LHCN-M2 (cell line): ENCODE measurements at regions not wholly inside any gene's neighbourhood (a gene's known extent, or its start where the extent isn't known, plus 50 kb on each side); places are given as distances from the start of the nearest gene placed in this dataset.
"Not testable (repeated sequence)": the region's sequence is repeated elsewhere in the genome, so short reads cannot be mapped to it uniquely, and the experiment has no call there.

ENCODE experiments used
- DNase-seq: peaks from one replicate; pipeline ENCODE4 v3.0.0-alpha.2; 2012; ENCODE audit warnings: low read depth

DNA sequence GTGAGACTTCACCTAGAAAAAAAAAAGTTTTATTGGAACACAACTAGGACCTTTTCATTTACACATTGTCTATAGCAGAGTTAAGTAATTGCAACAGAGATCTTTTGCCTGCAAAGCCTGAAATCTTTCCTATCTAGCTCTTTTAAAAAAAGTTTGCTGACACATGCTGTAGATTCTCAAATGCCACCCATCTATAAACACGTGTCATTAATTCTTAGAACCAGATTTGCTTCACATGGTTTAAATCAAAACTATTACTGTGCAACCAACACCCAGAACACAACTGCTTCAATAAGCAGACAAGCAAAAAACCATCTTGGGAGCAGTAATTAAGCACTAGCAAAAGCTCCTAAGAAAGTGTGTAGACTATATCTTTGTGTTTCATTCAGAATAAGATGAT, 55.0 kb downstream of the OXSM start:
- DNase-seq = no peak

DNA sequence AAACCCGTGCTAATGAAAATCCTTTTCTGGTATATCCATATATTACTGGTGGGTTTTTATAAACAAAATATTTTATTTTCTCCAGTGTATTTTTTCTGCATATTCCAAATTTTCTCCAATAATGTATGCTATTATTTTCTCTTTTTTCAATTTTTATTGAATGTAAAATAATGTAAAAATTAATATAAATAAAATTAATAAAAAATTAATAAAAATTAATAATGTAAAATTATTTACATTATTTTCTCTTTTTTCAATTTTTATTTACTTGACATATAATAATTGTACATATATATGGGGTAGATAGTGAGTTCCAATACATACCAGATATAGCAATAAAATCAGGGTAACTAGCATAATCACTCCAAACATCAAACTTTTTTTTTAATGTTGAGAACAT, 56.4 kb downstream of the OXSM start:
- no peak for DNase-seq

DNA sequence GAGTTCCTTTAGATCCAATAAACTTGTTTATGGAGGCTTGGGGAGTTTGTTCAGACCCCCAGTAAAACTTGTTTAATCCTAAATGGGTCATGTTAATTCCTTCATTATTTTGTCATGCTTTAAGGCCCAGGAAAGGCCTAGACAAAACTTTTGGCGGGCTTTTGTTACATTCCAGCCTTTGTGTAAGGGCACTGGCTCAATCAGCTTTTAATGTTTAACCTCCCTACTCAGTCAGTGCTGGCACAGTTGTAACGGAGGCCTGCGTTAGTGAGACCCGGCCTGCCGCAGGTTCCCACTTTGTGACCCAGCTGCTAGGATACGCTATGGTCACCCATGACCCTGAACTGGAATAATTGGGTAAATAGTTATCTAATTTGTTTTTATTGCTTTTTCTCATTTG, 59.2 kb downstream of the OXSM start:
- DNase-seq = no peak

DNA sequence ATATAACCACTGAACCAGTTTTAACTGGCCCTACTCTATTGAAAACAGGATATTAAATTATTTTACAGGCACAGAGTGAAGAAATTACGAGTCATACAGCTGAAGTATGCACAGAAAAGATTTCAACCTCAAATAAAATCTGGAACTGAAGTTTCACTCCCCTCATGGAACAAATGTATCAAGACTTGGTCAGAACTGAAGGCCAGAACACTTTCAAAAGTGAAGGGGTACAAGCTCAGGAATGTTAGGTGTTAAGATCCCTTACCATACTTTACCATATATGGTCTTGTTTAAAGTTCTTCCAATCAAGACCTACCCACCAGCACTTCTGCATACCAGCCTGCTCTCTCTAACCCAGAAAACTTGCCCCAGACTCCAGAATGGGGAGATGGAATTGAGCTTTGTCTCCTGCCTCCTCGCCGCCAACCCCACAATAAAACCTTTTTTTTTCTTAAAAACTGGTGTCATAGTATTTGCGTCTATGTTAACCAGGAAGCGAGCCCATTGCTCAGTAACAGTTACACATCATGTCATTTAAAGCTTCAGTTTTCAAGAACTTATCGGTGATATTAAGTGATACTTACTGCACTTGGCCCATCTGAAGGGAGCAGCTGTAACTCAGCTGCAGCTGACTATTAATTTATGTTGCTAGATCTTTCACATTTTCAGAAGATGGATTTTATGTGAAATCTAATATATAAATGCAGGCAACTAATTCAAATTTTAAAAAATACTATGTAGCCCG, 59.9 kb downstream of the OXSM start:
- DNase-seq = peak; percentile 67

DNA sequence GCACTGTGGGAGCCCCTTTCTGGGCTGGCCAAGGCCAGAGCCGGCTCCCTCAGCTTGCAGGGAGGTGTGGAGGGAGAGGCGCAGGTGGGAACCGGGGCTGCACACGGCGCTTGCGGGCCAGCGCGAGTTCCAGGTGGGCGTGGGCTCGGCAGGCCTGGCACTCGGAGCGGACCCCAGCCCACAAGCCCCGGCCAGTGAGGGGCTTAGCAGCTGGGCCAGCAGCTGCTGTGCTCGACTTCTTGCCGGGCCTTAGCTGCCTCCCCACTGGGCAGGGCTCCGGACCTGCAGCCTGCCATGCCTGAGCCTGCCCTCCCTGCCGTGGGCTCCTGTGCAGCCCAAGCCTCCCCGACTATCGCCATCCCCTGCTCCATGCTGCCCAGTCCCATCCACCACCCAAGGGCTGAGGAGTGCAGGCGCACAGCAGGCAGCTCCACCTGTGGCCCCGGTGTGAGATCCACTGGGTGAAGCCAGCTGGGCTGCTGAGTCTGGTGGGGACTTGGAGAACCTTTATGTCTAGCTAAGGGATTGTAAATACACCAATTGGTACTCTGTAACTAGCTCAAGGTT, 61.9 kb downstream of the OXSM start:
- not testable (repeated sequence) for DNase-seq

DNA sequence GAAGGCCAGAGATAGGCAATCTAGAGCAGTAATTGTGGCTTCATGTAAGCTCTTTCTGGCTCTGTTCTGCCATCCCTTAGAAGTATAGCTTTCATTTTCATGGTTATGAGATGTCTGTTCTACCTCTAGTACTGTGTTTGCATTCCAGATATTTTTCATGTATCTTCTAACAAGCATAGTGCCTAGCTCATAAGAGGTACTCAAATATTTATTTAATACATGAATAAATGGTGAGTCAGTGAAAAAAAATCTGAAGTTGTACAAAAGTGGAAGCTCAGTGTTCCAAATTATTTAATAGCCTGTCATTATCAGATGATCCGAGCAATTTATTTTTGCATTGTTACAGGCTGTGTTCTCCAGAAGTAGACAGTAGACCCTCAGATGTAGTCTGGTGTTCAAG, 64.3 kb downstream of the OXSM start:
- DNase-seq = peak; percentile 48

DNA sequence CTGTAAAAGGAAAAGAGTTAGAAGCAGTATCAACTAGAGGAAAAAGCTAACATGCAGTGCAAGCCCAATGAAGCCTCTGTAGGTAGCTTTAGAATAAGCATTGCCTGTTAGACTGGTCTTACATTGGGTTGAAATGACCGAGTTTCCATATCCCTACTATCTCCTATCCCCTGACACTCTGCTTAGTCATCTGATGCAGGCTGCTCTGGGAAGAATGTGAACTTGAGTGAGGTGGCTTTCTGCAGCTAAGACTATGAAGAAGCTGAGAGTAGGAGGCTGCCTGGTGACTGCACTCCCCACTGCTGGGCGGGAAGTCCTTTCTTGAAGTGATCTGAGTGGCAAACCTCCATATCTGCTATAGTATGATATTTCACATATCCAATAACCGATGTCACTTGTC, 64.7 kb downstream of the OXSM start:
- DNase-seq = peak; percentile 78

DNA sequence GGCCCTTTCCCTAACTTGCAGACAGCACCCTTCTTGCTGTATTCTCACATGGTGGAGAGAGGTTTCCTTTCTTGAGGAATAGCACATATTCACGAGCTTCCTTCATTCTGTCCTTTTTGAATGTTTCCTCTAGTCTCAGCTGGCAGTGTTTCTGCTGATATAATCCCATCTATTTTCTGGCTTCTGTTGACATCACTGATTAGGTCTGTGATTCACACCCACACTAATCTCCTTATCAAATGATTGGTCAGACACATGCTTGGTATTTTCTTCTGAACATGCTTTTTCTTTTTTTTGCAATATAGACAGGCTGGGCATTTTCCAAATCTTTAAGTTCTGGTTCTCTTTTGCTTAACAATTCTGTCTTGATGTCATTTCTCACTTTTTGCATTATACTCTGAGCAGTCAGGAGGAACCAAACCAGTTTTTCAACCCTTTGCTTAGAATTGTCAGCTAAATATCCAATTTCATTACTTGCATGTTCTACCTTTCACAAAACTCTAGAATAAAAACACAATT, 65.4 kb downstream of the OXSM start:
- peak; percentile 20 for DNase-seq

DNA sequence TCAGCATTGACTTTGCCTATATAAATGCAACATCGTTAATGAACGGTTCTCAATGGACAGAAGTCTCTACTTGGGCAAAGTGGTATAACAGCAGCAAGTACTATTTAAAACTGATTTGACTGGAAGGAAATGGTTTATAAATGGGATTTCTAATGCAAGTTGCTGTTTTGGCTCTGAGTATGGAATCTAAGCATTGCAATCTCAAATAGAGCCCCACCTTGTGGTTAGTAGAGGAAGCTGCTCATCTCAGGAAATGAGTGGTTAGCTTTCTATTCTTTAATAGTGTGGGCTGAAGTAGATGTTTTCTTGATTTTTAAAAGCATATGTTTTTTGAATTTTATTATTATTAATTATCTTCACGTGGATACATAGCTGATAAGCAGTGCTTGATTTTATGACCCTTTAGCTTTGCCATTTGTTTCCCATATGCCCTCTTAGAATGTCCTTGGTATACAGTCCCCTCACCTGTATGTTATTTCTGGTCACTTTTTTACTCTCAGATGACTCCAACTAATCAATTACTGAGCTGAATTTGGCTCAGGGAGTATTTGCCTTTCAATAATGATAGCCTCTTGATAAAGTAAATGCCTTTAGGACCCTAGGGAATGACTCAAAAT, 67.1 kb downstream of the OXSM start:
- peak; percentile 39 for DNase-seq

DNA sequence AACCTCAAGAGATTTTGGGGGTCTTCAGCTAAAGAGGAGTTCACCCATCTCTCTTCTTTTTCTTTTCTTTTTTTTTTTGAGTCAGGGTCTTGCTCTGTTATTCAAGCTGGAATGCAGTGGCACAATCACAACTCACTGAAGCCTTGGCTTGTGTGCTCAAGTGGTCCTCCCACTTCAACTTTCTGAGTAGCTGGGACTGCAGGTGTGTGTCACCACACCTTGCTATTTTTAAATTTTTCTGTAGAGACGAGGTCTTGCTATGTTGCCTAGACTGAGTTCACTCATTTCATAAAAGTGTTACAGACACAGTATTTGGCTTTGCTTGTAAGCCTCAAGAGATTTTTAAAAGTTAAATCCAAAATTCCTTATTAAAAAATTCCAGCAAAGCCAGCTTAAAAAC, 71.7 kb downstream of the OXSM start:
- no peak for DNase-seq

DNA sequence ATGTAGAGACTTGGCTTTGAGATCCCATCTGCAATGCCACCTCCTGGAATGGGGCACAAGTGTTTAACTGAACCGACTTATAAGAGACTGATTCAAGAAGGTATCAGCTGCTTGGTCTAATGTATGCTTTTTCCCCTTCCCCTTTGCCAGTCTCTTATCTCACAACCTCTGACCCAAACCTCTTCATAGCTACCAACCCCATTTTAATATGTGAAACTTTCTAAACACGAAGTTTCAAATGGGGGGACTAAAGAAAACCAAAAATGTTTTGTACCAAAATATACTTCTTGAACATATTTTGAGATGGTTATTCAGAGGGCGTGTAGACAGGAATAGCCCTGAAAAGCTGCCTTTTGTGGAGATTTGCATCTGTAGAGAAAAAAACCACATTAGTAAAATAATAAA, 73.1 kb downstream of the OXSM start:
- no peak for DNase-seq

DNA sequence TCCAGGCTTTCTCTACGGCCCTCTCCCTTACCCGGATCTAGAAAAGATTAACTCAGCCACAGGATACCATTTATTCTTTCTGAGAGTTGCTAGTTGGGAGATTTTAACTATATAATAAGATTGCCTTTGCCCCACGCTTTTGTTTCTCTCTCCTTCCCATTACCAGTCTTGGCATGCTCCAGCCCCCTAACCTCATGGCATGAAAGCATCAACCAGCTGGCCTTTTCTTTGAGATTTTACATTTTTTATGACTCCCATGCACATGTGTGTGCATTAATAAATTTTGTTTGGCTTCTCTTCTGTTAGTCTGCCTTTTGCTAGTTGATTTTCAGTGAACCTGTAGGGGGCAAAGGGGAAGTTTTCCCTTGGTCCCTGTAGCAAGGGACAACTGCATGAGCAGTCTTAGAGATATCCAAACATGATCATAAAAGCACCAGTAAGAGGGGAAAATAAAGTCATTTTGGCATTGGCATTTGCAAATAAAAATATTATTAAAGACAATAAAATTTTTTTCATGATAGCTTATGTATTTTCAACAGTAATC, 73.6 kb downstream of the OXSM start:
- DNase-seq = no peak

DNA sequence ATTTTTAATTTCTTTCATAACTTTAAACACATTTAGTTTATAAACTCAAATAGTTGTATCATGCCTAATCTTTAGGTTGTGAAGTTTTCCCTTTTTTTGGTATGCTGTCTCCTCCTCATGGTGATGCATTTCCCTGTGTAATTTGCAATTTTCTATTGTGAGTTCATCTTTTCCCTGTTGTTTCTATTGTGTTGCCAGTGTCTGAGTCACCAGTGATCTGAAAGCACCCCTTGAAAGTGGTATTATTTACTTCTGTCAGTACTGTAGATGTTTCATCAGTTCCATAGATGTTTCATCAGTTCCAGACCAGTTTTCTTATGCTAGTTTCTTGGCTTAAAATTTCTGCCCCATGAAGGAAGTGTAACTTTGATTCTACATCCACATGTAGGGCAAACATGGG, 80.6 kb downstream of the OXSM start:
- DNase-seq = peak; percentile 52

DNA sequence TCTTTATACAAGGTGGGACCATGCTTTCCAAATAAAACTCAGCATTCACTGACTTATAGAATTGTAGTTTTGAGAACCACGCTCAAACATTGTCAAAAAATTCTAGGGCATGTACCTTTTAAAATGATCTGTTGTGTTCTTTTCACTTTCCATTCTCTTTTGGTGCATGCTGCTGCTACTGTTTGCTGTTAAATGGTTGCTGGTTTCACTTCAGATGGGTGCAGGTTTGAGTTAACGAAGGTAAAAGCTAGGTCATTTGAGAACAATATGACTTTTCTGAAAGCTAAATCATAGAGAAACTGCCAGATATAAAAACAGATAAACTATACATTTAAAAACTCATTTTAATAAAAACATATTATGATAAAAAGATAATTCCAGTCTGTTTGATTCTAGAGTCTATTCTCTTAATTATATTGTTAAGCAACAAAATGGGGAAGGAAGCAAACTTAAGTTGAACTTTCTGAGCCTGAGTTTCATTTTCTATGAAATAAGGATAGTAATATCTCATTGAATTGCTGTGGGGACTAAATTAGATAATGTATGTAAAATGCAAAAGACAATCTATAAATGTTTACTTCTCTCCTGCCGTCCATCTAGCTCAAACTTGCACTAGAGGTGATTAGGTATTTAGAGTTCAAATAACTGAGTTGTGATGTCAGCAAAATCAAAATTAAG, 82.4 kb downstream of the OXSM start:
- DNase-seq = no peak

DNA sequence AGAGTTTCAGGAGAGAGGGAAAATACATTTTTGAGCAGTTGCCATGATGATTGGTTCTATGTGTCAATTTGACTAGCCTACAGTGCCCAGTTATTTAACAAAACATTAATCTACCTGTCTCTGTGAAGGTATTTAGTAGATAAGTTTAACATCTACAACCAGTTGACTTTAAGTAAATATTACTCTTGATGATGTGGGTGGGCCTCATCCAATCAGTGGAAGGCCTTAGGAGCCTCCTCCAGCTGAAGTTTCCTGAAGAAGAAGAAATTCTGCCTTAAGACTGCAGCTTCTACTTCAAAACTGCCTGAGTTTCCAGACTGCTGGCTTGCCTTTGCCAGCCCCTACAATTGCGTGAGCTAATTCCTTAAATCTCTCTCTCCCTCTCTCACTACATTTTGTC, 93.6 kb downstream of the OXSM start:
- DNase-seq = no peak

DNA sequence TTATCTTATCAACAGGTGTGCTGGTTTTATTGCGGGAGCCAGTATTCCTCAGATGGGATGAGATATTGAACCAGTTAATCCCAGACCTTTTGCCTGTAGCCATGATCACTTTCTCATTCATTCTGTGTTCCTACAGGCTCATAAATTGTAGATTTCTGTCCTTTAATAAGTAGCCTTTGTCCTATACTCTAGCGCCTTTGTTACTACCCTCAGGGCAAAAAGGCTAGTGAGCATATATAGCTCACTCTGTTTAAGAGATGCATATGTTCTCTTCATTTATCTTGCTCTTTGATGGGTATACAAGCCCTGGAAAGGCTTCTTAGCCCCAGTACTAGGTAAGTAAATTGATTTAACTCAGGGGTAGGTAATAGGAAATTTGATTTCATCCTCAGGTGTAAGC, 95.1 kb downstream of the OXSM start:
- DNase-seq = no peak

DNA sequence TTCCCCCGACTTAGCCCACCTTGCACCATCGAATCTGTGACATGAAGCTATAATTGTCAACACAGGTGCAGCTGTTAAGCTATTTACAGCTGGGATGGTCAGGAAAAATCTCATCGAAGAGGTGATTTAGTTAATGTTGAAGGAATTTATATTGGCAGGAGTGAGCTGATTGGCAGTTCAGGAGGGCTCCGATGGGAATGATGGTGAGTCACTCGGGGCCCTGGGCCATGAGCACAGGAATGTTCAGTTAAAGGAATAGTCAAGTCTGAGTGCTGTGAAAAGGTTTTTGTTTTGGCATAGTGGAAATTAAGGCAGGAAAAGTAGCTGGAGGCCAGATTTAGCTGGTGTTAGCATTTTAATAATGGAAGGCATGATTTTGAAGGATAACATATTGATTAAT, 95.7 kb downstream of the OXSM start:
- peak; percentile 77 for DNase-seq

DNA sequence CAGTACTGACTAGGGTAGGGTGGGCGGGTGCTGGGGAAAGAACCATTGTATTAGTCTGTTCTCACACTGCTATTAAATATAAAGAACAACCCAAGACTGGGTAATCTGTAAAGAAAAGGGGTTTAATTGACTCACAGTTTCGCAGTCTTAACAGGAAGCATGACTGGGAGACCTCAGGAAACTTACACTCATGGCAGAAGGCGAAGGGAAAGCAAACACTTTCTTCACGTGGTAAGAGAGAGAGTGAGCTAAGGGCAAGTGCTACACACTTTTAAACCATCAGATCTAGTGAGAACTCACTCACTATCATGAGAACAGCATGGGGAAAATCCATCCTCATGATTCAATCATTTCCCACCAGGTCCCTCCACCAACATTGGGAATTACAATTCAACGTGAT, 98.0 kb downstream of the OXSM start:
- DNase-seq = no peak

DNA sequence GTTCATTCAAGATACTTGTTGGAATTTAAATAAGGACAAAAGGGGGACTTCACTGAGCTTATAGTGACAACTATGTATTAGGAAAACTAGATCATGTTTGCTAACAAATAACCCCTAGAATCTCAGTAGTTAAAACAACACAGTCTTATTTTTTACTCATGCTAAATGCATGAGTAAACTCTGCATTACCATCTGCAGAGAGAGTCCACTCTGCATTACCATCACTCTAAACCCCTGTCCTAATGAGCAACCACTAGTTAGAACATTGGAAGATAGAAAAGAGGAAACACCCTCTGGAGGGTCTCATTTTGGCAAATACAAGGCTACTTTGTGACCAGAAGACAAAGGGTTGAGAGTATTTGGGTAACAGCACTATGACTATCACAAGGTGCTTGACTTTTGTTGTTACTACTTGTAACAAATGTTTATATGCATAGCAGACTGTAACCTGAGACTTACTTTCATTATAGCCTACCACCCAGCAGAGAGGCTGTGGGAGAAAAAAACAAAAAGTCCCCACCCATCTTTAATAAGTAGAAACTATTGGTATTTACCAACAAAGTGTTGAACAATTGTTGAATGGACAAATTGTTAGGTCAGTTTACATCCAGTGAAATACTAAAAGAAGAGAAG, 99.1 kb downstream of the OXSM start:
- no peak for DNase-seq

DNA sequence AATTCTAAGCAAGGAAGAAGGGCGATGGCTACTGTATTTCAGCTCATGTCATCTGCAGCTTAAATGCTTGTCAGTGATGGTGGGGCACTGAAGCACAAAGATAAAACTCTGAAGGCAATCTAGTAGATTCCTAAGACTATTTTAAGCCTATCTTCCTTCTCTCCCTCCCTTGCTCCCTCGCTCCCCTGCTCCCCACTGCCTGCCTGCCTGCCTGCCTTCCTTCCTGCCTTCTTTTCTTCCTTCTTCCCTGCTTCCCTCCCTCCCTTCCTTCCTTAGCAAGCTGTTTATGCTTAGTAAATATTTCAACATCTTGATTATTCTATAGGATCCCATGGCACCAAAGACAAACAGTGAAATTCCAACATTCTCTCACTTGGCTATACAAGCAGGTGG, 99.6 kb downstream of the OXSM start:
- DNase-seq = no peak

DNA sequence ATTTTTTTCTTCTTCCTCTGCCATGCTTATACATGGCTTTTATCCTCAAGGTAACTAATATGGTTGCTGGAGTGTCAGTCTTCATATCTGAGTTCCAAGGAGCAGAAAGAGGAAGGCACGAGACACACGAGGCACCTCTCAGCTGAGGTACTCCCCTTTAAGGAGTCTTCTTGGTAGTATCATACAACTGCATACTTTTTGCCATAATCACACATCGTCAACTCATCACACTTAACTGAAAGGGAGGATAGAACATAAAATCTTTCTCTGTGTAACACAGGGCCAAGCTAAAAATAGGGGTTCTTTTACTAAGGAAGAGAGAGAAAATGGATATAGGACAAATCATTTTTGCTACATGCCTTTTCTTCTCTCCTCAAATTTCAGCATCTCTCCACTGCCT, 104.2 kb downstream of the OXSM start:
- peak; percentile 44 for DNase-seq

DNA sequence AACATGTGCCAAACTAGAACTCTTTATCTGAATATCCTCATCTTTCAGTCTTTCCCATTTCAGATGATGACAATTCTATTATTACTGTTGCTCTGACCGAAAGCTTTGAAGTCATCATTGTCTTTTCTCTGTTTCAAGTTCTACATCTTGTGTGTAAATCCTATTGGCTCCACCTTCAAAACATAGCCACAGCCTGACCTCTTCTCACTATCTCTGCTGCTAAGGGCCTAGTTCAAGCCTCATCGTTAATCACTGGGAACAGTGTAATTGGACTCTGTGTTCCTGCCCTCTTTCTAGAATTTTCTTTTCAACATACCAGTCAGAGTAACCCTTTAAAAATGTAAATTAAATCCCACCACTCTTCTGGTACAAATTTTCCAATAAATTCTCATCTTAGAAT, 105.1 kb downstream of the OXSM start:
- peak; percentile 79 for DNase-seq
